ACC112 (cell line): ENCODE measurements at regions not wholly inside any gene's neighbourhood (a gene's known extent, or its start where the extent isn't known, plus 50 kb on each side); places are given as distances from the start of the nearest gene placed in this dataset.
"Not testable (repeated sequence)": the region's sequence is repeated elsewhere in the genome, so short reads cannot be mapped to it uniquely, and the experiment has no call there.

Experiments used
- H2AFZ ChIP-seq: fragments of 200-600 bp; sonication (generic); one replicate; pipeline ENCODE4 v1.6.0; 2017; ENCODE audit warnings: antibody characterized with exemption, low read length; ENCODE audit not compliant: unreplicated experiment
- H3K27ac ChIP-seq: fragments of 200-600 bp; sonication (generic); 2 replicates; pipeline ENCODE4 v1.5.1; 2014; ENCODE audit warnings: low read depth, mild to moderate bottlenecking, antibody characterized with exemption, low read length, moderate library complexity
- H3K27me3 ChIP-seq: fragments of 200-600 bp; sonication (generic); 2 replicates; pipeline ENCODE4 v1.6.1; 2014; ENCODE audit warnings: mild to moderate bottlenecking, antibody characterized with exemption, low read length, moderate library complexity, mixed read lengths; ENCODE audit not compliant: insufficient read depth
- H3K36me3 ChIP-seq: fragments of 200-600 bp; sonication (generic); 2 replicates; pipeline ENCODE4 v1.6.1; 2016; ENCODE audit warnings: mild to moderate bottlenecking, antibody characterized with exemption, low read length, moderate library complexity, mixed read lengths; ENCODE audit not compliant: insufficient read depth
- H3K4me1 ChIP-seq: fragments of 200-600 bp; sonication (generic); one replicate; pipeline ENCODE4 v1.6.1; 2016; ENCODE audit warnings: low read length, mixed read lengths; ENCODE audit not compliant: insufficient read depth, unreplicated experiment, control insufficient read depth
- H3K4me3 ChIP-seq: fragments of 200-600 bp; sonication (generic); 2 replicates; pipeline ENCODE4 v1.5.1; 2014; ENCODE audit warnings: mild to moderate bottlenecking, low read depth, low read length
- H3K79me2 ChIP-seq: fragments of 200-600 bp; sonication (generic); one replicate; pipeline ENCODE4 v1.6.0; 2016; ENCODE audit warnings: low read length; ENCODE audit not compliant: control insufficient read depth, unreplicated experiment, insufficient read depth

DNA sequence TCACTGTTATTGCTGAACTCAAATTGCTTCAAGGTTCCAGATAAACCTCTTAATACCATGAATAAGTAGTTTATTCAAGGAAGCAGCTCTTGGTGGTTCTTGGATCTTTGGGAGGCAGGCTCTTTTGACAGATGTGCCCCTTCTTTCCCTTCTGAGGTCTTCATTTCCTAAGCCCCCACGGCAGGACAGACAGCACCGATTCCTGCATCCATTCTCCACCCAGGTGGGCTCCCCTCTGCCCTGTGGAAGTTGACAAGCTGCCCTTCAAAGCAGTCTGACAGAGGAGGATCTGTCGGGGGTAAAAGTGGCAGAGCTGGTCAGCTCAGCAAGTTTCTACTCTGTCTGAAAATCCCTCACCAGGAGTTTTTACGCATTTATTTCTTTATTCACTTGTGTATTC is 605.3 kb upstream of the B3GAT1 start:
- no peak overlapping the region for H3K27ac ChIP-seq
- H3K27me3 ChIP-seq, result no peaks in the 10 kb centered on the region
- no peaks in the 10 kb centered on the region for H3K36me3 ChIP-seq
- no peak overlapping the region for H2AFZ ChIP-seq
- no peaks in the 10 kb centered on the region for H3K4me1 ChIP-seq
- no peak overlapping the region for H3K4me3 ChIP-seq
- no peaks in the 10 kb centered on the region for H3K79me2 ChIP-seq

- Histone ChIP-seq H3K27me3 (no peaks in the 10 kb centered on the region), H3K27ac (no peak overlapping the region), H3K36me3 (no peaks in the 10 kb centered on the region), H2AFZ (no peak overlapping the region), H3K79me2 (no peaks in the 10 kb centered on the region), H3K4me1 (no peaks in the 10 kb centered on the region), H3K4me3 (no peak overlapping the region)
Measured at GRCh38 chr11:135015966-135016365, 603.9 kb upstream of the B3GAT1 start.

- not testable (repeated sequence) for H3K27ac ChIP-seq, H3K4me1 ChIP-seq, H3K36me3 ChIP-seq, H2AFZ ChIP-seq, H3K27me3 ChIP-seq, H3K79me2 ChIP-seq, H3K4me3 ChIP-seq
Measured at GRCh38 chr11:135011313-135011712, 599.3 kb upstream of the B3GAT1 start.

DNA sequence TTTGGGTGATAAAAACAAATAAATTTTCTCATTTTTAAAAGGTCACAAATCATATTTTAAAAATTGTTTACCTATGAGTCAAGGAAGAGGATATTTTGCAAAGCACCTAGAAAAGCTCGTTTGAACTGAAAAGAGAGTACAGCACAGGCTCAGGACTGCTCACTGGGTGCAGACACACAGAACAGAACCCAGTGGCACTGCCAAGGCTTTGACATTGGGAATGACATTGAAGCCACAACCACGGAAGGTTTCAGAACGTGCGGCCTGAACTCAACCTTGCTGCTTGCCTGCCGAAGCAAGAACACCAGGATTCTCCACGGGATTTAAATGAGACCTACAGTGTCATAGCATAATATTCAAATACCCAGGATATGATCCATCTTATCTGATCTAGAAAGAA is 597.1 kb upstream of the B3GAT1 start:
- H3K27me3 ChIP-seq, result no peaks in the 10 kb centered on the region
- H3K4me3 ChIP-seq, result no peak overlapping the region
- H3K27ac ChIP-seq, result no peak overlapping the region
- no peak overlapping the region for H2AFZ ChIP-seq
- no peaks in the 10 kb centered on the region for H3K4me1 ChIP-seq
- H3K79me2 ChIP-seq, result no peaks in the 10 kb centered on the region
- no peaks in the 10 kb centered on the region for H3K36me3 ChIP-seq

GRCh38 chr11:135008412-135008811 is 596.4 kb upstream of the B3GAT1 start:
- Histone ChIP-seq H3K36me3 (no peaks in the 10 kb centered on the region), H3K79me2 (no peaks in the 10 kb centered on the region), H3K4me3 (no peak overlapping the region), H3K27ac (no peak overlapping the region), H3K4me1 (no peaks in the 10 kb centered on the region), H2AFZ (no peak overlapping the region), H3K27me3 (no peaks in the 10 kb centered on the region)

GRCh38 chr11:135008001-135008405 is 596.0 kb upstream of the B3GAT1 start:
- Histone ChIP-seq H3K27ac (no peak overlapping the region), H3K36me3 (no peaks in the 10 kb centered on the region), H3K79me2 (no peaks in the 10 kb centered on the region), H3K4me3 (no peak overlapping the region), H3K27me3 (no peaks in the 10 kb centered on the region), H3K4me1 (no peaks in the 10 kb centered on the region), H2AFZ (no peak overlapping the region)

- Histone ChIP-seq H3K79me2 (no peaks in the 10 kb centered on the region), H3K36me3 (no peaks in the 10 kb centered on the region), H3K4me1 (no peaks in the 10 kb centered on the region), H3K4me3 (no peak overlapping the region), H3K27ac (no peak overlapping the region), H2AFZ (no peak overlapping the region), H3K27me3 (no peaks in the 10 kb centered on the region)
Measured at GRCh38 chr11:135006800-135007199, 594.8 kb upstream of the B3GAT1 start.

GRCh38 chr11:135004495-135004894 is 592.5 kb upstream of the B3GAT1 start:
- H3K36me3 ChIP-seq, result no peaks in the 10 kb centered on the region
- H3K4me1 ChIP-seq, result no peaks in the 10 kb centered on the region
- no peaks in the 10 kb centered on the region for H3K27me3 ChIP-seq
- no peak overlapping the region for H3K27ac ChIP-seq
- H3K4me3 ChIP-seq, result no peak overlapping the region
- H2AFZ ChIP-seq, result no peak overlapping the region
- no peaks in the 10 kb centered on the region for H3K79me2 ChIP-seq

DNA sequence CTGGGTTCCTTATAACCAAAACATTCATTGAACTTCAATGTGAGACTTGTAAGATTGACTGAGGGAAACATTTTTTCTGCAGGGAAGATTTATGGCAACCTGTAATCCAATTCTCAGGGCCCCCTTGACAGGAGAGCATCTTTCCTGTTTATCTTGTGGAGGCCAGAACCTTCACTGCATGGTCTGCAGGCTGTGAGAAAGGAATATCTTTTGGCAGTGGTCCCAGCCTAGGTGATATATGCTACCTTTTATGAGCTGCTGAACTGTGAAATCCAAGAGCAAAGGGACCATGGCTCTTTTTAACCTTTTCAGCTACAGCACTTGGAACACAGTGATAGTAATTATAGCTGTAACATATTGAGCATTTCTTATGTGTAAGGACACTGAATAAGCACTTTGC is 590.2 kb upstream of the B3GAT1 start:
- Histone ChIP-seq H2AFZ (no peak overlapping the region), H3K4me1 (no peaks in the 10 kb centered on the region), H3K4me3 (no peak overlapping the region), H3K27me3 (no peaks in the 10 kb centered on the region), H3K27ac (no peak overlapping the region), H3K79me2 (no peaks in the 10 kb centered on the region), H3K36me3 (no peaks in the 10 kb centered on the region)

DNA sequence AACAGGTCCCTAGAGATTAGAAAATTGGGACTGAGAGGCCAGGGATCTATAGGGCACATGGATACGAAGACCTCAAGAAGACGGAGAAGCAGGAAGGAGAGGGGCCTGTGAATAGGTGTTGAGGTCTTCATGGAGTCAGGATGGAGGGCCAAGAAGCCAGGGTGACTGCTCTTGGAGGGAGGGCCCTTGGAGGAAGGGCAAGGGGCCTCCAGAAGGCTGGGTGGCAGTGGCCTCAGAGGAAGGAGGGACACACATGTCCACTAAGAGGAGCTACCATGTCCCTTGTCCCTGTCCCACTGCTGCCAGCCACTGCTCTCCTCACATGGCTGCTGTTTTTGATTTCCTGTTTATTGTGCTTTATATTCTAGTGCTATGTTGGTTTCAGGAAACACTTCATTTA is 589.5 kb upstream of the B3GAT1 start:
- no peaks in the 10 kb centered on the region for H3K79me2 ChIP-seq
- H2AFZ ChIP-seq, result no peak overlapping the region
- H3K36me3 ChIP-seq, result no peaks in the 10 kb centered on the region
- H3K4me1 ChIP-seq, result no peaks in the 10 kb centered on the region
- H3K27me3 ChIP-seq, result no peaks in the 10 kb centered on the region
- H3K27ac ChIP-seq, result no peak overlapping the region
- H3K4me3 ChIP-seq, result no peak overlapping the region

- H3K79me2 ChIP-seq, H3K36me3 ChIP-seq, H2AFZ ChIP-seq, H3K4me1 ChIP-seq, H3K27ac ChIP-seq, H3K4me3 ChIP-seq, H3K27me3 ChIP-seq: not testable (repeated sequence)
Measured at GRCh38 chr11:135001065-135001464, 589.0 kb upstream of the B3GAT1 start.

- H3K27ac ChIP-seq, result no peak overlapping the region
- H3K36me3 ChIP-seq, result no peaks in the 10 kb centered on the region
- H3K4me3 ChIP-seq, result no peak overlapping the region
- H3K79me2 ChIP-seq, result no peaks in the 10 kb centered on the region
- H3K27me3 ChIP-seq, result no peaks in the 10 kb centered on the region
- no peaks in the 10 kb centered on the region for H3K4me1 ChIP-seq
- H2AFZ ChIP-seq, result no peak overlapping the region
Measured at GRCh38 chr11:134999590-134999989, 587.5 kb upstream of the B3GAT1 start.
